Activated CD4-positive, alpha-beta T cell treated with anti-CD3 and anti-CD28 coated beads, Interleukin-2, Interleukin-4, amounts not matched to agents 100 ng/mL and 50 ng/mL, durations not matched to agents 16 hours and 8 hours (primary cell): ENCODE measurements at regions not wholly inside any gene's neighbourhood (a gene's known extent, or its start where the extent isn't known, plus 50 kb on each side); places are given as distances from the start of the nearest gene placed in this dataset.

Experiments
- DNase-seq: peaks from one replicate; pipeline ENCODE4 v3.0.0-alpha.2; 2020; ENCODE audit warnings: low spot score

- DNase-seq, result no peak
Measured at GRCh38 chr1:87820668-87821334, 492.1 kb downstream of the LMO4 start.

DNA sequence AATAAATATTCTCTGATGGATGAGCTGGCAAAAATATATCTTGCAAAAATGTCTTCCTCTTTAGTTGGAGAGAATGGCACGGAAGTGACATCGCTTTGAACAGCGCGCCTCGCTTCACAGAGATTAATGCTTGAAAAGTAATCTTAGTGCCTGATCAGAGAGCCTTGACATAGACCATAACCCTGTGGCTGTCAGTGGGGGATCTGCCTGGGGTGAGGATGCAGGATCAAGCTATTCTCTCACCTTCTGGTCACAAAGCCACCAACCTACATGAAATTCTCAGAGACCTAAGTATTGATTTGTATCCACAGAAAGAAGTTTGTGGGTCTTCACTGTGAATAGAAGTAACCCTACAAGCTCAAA, 492.6 kb downstream of the LMO4 start:
- DNase-seq, result no peak

DNA sequence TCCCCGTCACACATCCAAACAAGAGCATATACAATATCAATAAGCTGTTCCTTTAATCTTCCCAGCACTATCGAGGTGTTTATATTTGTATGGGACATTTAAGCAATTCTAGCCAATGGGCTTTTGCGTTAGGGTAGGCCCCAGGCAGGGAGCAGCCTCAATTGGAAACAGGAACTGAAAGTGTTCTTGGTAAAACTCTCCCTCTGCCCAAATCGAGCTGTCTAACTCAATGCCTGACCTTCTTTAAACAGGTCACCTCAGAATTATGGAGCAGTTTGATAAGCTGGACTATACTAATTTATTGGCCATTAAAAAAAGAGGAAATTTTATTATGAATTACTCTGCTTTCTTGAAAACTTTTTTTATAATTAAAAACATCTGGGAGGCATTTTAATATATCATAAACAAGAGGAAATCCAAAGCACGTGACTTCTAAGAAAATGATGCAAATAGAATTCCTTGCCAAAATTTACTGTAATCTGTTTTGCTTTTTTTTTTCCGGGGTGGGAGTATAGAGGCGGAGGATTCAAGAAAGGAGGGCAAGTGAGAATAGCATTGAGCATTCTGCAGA, 498.1 kb downstream of the LMO4 start:
- DNase-seq, result peak; percentile 9

DNA sequence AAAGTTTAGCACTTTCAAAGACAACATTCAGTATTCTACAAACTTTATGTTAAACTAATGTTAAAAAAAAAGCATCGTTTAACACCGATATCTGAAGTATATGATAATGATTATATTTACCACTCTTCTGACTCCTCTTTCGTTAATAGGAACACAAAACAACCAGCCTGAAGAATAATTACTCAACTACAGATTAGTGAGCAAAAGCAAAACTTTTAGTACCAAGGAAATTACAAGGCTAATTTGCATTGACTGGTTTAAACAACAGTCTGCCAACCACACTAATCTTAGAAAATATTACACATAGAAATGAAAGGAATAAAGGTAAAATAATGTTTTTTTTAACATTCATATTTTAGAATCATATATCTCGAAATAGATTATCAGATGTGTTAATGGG, 500.7 kb downstream of the LMO4 start:
- DNase-seq, result no peak

DNA sequence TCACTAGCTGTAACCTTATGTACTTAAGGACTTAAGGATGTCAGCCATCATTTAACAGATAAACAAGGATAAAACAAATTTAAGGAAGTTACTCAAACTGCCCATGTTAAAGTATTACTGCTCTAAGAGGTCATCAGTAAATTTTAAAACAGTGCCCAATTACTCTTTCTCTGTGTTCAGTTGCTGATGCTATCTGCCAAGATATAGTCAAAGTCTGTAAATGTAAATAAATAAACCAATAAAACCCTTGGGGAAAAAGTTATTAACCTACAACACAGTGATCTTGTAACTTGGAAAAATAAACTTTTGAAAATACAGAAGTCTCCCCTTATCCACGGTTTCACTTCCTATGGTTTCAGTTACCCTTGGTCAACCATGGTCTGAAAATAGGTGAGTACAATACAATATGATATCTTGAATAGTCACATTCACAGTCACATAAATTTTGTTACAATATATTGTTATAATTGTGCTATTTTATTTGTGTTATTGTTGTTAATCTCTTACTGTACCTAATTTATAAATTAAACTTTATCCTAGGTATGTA, 501.8 kb downstream of the LMO4 start:
- DNase-seq, result no peak

- DNase-seq, result no peak
Measured at GRCh38 chr1:87833166-87833565, 504.5 kb downstream of the LMO4 start.

DNA sequence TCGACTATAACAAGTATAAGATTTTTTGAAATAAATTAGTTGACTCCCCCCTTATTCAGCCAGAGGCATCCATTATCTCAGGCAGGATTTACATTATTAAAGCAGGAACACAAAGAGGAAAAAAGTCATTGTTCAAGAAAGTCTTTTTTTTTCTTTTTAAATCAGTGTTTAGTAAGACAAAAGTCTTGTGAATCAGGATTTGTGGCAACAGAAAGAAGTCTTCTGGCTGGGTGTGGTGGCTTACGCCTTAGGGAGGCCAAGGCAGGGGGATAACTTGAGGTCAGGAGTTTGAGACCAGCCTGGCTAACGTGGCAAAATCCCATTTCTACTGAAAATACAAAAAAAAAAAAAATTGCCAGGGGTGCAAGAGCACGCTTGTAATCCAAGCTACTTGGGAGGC, 505.5 kb downstream of the LMO4 start:
- no peak for DNase-seq

DNA sequence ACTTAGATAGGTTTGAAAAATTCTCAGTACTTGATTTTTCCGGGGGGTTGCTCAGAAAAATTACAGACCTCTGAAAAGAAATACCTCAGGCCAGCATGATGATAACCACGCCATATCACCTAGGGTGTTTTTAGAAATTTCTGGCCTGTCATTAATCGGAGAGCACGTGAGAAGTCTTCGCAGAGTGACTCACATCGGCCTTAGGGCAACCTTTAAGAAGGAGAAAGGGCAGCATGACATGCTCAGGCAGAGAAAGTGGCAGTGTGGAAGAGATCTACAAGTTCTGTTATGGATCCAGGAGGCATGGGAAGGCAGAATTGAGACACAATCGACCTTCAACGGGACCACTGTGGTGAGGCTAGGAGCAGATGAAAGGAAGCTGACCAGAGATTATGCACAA, 506.3 kb downstream of the LMO4 start:
- no peak for DNase-seq

DNA sequence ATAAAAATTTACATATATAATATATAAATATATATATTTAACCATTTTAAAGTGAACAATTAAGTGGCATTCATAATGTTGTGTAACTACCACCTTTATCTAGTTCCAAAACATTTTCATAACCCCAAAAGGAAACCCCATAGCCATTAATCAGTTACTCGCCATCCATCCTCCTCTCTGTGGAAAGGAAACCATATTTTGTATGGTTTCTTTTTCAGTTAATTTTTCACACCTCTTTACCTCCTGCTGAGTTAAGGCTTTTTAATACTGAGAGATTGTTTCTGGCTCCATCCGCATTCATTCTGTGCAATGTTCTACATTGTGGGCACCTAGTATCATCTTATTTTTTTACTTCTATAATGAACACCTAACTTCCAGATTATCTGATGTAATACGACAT, 512.1 kb downstream of the LMO4 start:
- DNase-seq, result no peak

DNA sequence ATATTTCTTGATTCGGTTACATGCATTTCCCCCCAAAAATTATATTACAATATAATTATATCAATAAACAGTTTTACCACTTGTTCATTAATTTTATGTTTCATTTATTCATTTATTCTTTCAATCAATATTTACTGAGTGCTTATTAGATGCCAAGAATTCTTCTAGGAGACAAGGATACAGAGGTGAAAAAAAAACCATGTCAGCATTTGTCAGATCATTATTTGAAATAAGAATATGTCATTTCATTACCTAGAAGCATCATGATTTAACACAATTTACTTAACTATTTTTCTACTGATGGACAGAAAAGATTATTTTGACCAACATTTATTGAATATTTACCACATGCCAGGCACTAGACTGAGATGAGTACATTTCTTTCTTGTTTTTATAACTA, 512.7 kb downstream of the LMO4 start:
- DNase-seq, result no peak

- DNase-seq, result no peak
Measured at GRCh38 chr1:87842156-87842555, 513.5 kb downstream of the LMO4 start.

DNA sequence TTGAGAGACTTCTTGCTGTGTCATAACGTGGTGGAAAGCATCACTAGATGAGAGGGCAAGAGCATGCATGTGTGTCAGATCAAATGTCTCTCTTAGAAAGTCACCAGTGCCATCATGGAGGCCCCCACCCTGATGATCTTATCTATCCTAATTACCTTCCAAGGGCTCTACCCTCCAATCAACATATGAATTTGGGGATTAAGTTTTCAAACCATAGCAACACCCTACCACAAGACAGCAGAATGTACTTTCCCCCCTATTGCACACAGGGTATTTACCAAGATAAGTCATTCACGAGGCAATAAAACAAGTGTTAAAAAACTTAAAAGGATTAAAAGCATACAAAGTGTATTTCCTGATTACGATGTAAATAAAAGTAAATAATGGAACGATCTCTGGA, 515.6 kb downstream of the LMO4 start:
- no peak for DNase-seq

DNA sequence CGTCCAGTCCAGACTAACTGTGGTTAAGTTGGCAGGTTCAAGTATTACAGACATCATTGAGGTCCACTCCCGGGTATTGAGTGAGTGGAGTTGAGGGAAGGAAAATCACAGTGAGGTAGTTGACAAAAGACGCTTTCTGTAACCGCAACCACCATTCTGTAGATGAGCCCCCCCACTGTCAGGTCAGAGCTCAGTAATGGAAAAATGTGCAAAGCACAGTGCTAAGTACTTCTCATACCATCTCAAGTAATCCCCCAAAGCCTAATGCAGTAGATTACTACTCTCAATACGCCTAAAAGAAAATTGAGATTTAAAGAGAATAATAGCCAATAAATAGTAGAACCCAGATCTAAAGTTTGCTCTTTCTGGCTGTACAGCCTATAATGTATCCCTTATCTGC, 522.8 kb downstream of the LMO4 start:
- no peak for DNase-seq

DNA sequence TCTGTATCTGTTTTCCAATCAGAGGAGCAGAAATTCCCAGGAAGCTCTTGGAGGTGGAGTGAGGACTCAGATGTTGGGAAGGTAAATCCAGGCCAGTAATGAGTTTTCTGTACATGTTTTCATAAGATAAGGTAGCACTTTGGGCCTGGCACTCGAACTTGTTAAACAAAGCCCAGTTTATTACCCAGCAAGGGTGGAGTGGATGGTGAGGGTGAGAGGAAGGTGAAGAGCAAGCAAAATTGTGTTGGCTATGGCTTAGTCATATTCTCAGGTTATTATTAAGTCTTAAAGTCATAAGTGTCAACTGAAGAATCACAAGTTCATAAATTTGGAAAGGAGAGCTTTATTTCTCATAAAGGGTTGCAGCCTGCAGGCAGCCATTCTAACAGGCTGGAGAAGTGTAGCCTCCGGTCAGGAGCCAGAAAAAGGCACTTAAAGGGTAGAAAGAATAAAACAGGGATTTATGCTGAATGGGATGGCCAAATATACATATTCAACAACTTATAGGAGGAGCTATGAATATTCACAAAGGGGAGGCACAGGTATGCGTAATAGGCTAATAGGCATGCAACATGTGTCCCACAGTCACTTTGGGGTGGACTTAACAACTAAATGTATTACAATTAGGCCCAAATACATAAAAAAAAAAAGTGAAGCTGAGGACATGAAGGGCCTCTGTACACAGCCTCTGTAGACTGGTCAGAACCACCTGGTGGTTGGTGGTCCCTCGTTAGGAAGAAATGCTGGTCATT, 523.9 kb downstream of the LMO4 start:
- no peak for DNase-seq

DNA sequence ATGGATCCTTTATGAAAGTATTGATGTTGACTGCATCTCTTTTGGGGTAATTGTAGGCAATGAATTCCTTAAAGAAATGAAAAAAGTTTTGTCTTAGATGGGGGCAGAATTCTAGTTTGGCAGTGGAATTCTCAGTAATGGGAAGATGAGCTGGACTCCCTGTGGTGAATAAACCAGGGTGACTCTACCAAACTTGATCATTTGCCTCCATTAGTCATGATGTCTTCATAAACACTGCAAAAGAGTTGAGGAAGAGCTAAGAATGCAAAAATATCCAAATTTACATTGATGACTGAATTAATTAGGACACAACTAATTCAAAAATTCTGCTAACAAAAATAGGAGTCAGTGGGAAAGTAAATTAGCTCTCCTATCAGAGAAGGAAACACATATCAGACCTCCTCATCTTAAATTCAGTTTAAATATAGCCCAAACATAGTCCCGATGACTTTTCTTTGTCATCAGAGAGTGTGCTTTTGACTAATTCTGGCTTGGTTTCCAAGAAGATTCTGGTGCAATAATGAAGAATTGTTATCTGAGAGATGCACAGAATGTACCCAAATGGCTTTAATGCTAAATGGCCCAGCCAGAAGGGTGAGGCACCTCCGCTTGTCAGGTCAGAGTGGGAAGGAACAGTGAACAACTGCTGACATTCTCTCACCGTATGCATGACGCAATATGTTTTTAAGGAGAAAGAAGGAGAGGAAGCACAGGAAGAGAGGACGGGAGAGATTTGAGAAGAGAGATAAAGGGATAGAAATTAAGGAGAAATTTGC, 525.1 kb downstream of the LMO4 start:
- DNase-seq, result no peak

DNA sequence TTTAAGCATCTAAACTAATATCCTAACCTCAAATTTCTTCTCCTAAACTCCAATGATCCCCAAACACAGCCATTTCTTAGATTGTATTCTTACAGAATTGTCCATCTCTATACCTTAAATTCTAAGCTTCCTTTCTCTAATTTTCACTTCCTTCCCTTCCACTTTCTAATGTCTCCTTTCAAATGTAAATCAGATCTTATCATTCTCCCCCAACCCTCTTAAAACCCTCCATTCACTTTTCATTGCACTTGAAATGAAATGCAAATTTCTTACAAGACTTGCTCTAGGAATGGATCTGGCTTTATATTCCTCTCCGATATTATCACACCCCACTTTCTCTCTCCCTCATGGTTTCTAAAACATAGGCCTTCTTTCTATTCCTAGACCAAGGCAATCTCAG, 534.6 kb downstream of the LMO4 start:
- DNase-seq, result no peak

DNA sequence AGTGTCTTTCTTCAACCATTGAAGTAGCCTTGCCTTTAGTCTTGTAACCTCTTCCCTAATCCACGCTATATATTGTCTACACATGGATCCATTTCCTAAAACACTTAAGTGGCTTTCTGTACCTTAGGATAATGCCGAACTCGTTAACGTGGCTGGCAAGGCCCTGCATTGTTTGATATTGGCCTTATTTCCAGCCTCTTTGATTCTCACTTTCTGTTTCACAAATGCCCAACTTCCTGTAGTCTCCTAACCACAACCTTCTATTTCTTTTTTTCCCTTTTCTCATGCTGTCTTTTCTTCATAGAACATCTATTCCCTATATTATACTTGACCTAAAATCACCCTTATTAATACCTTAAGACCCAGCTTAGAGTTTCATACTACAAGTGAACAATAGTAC, 536.0 kb downstream of the LMO4 start:
- no peak for DNase-seq

- no peak for DNase-seq
Measured at GRCh38 chr1:87866416-87866815, 537.7 kb downstream of the LMO4 start.

DNA sequence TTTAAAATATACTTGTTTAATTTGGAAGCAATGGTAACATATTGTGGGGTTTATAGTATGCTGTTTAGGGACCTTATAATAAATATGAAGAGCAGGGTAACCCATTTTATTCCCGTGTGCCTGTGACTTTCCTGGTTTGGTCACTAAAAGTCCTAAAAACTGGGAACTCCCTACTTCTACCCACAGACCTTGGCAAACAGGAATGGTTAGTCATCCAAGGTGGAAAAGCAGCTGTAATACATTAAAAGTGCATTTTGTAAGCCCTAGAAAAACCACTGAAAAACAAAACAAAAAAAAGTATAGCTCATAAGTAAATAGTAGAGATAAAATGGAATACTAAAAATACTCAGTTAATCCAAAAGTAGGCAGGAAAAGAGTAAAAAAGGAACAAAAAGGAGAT, 538.9 kb downstream of the LMO4 start:
- no peak for DNase-seq

GRCh38 chr1:87869567-87869966, 540.9 kb downstream of the LMO4 start:
- no peak for DNase-seq

- DNase-seq, result no peak
Measured at GRCh38 chr1:87872189-87872588, 543.5 kb downstream of the LMO4 start.

GRCh38 chr1:87872692-87873091, 544.0 kb downstream of the LMO4 start:
- no peak for DNase-seq

DNA sequence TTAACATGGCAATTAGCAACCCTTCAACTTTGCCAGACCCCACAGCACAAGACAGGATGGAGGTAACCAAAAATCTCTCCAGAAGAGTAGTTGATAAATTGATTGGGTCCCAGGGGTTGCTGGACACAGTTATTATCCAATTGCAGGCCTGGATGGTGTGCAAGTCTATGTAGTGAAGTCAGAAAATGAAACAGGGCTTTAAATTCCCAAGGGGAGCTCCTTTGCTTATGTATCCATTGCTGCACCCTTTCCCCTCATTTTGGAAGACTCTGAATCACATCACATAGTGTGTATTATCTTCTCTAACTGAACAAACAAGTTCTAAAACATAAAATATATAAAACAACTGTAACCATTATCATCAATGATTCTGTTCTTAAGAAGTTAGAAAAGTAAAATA, 550.2 kb downstream of the LMO4 start:
- DNase-seq, result no peak
